ENCODE measurements at regions not wholly inside any gene's neighbourhood (a gene's known extent, or its start where the extent isn't known, plus 50 kb on each side); places are given as distances from the start of the nearest gene placed in this dataset.
"Not testable (repeated sequence)": the region's sequence is repeated elsewhere in the genome, so short reads cannot be mapped to it uniquely, and the experiment has no call there.

DNA sequence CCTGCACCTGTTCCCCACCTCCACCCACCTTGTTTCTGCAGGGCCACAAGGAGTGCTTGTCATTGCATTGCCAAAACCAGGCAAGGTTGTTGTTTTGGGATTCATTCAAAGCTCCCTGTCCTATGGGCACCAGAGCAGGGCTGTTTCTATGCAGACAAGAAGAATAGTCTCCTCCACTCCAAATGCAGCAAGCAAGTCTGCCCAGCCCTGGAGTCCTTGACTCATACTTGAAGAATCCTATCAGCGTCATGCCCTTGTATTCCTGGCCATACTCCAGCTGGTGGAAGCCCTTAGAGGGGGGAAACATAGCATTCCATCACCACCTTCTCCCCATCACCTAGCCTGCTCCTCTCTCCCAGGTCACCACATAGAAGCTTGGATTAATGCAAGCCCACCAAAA is 145.3 kb upstream of the ECI2 start:
- DNase-seq = no peak

DNA sequence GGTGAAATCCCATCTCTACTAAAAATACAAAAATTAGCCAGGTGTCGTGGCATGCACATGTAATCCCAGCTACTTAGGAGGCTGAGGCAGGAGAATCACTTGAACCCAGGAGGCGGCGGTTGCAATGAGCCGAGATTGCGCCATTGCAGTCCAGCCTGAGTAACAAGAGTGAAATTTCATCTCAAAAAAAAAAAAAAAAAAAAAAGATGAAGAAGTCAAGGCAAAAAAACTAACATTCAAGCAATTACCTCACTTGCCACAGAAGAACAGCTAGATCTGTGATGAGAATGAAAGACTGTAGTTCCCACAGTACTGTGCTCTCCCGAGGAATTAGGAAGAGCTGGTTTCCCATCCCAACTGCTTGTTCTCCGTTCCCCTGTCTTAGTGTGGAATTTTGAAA is 144.7 kb upstream of the ECI2 start:
- no peak for DNase-seq

DNA sequence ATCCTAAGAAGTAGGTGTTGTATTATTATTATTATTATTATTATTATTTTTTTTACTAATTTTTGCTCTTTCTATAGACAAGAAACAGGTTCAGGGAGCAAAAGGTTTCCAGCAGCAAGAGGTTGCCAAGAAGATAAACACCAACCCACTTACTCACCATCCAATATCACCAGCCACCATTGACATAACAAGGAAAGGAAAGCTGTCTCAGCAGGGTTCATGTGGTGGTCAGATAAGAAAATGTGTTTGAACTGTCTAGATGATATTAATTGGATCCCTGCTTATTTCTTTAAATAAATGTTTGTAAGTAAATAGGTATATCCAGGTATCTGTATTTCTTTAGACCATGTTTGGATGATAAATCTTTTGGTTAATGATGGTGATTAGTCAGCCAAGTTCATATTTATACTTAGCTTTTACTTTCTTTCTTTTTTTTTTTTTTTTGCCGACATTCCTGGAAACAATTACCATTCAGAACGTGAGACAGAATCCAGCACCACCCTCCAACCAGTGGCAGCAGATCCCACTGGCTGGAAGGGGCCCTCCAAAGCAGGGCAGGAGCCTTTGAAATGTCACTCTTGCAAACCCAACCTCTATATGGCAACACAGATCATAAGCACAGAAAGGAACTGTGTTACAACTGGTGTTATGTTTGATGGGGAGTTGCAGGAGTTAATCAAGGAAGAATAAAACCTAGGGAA is 139.2 kb upstream of the ECI2 start:
- no peak for DNase-seq

DNA sequence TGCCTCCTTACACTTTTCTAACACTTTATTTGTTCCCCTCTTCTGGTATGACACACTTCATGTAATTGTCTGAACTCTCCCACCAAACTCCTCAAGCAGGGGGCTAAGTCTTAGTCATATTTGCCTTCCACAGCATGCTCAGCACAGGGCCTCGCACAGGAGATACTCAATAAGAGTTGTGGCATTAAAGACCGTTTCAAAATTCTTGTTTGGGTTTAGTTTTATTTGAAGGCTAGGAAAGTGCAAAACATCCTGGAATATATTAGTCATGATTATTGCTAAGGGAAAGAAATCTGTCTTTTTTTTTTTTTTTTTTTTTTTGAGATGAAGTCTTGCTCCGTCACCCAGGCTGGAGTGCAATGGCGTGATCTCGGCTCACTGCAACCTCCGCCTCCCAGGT is 137.6 kb upstream of the ECI2 start:
- no peak for DNase-seq

DNA sequence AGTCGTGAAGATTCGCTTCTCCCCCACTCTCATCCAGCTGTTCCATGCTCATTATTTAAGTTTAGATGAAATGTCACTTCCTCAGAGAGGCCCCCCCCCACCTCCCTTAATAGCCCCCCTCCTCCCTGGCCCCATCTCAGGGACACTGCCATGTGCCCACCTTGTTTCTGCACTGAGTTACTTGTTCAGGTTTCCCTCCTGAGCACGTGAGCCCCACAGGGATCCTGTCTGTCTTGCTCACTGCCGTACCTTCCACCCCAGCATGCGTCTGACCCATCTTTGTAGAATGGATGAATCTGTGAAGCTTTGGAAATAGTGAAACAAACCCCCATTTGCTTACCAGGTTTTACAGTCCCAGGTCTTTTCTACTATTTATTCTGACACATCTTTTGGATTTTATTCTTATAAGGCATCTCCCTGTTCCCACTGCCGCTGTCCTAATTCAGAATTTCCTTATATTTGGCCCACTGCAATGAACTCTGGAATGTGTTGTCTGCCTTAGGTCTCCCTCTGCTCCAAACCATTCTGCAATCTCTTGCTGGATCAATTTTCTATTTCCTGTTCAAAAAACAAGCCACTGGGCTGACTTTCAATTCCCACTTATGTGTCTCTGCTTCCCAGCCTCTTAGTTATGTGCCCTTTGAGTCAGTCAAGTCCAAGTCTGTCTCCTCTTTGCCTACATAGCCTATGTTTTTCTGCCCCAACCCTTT is 136.5 kb upstream of the ECI2 start:
- no peak for DNase-seq

DNA sequence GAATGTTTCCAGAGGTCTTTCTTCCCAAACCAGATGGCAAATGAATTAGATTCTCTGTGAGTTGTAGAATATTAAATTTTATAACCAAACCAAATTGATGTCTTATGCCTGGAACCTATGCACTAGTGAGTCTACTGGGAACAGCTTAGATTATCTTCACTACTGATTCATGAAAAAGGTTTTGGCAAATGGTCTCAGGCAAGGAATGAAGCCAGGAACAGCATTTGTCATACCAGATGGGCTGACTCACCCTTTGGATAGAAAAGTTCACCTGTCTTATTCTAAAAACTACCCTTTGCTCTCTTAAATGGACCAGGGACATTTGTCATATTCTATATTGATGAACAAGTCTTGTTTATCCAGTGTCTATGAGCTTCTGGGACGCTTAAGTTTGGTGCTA is 135.4 kb upstream of the ECI2 start:
- no peak for DNase-seq

DNA sequence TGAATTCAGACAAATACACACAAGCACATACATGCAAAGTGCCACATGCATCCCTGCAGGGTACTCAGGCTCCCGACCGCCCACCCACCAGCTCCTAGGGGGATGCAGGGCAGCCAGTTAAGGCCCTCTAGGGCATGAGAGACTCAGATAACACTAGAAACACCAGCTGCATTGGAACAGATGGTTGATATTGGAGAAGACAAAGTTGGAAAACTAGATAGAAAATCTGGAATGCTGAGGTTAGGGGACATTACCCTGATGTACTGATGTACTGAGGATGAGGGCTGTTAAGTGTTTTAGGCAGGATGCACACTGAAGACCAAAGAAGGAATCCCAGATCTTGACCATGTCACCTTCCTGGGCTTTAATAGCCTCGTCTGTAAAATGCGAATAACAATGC is 134.6 kb upstream of the ECI2 start:
- DNase-seq = no peak

DNA sequence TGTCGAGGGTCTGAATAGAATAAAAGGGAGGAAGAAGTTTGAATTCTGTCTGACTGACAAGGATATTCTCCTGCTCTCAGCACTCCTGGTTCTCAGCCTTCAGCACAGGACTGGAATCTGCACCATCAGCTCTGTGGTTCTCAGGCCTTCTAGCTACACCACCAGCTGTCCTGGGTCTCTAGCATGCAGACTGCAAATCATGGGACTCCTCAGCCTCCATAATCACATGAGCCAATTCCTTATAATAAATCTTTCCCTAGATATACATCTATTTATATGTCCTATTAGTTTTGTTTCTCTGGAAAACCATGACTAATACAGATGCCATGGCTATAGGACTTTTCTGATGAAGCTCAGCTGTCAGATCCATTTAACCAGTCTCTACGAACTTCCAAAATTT is 132.8 kb upstream of the ECI2 start:
- DNase-seq = no peak

DNA sequence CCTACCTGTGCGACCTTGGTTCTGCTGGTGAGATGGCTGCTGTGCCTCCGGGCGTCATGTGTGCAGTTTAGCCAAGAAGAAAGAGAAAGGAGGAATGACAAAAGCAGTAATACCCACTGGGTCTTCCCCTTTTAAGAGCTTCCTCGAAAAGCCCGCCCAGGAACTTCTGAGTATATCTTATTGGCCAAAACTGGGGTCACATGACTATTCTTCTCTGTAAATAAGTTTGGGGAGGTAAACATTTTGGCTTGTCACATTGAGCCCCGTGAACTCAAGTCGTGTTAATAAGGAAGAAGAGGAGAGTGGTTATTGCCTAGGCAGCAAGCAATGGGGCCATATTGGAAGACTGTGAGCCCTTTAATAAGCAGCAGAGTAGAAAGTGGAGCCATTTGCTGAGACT is 130.4 kb upstream of the ECI2 start:
- DNase-seq = no peak

DNA sequence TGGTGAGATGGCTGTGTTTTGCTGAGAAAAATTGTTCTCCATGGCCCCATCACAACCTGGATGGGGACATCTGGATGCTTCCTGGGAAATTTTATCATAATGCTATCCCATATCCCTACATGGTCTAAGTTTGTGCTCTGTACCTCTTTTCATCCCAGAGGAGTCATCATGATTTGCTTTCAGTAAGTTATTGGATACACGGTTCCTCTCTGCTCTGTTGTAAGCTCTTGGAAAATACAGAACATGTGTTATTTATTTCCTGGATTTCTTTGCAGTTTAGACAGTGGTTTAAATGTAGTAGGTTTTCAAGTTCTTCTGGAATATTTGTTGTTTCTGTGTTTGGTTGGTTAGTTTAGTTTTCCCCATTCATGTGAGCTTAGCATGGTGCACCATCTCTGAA is 129.2 kb upstream of the ECI2 start:
- no peak for DNase-seq

DNA sequence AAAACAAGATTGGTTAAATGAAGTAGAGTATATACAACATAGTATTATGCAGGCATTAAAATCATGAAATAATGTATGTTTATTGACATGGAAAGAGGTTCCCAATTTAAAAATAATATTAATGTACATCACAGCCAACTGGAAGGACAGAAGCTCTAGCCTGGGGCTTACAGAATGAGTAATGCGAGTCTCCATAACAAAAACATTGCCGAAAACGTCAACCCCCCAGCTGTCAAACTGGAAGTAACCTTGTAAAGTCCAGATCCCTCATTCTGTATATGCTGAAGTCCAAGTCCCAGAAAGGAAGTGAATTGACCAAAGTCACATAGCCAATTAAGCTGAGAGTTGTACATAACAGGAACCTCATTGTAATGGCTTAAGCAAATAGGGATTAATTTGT is 128.7 kb upstream of the ECI2 start:
- DNase-seq = no peak

DNA sequence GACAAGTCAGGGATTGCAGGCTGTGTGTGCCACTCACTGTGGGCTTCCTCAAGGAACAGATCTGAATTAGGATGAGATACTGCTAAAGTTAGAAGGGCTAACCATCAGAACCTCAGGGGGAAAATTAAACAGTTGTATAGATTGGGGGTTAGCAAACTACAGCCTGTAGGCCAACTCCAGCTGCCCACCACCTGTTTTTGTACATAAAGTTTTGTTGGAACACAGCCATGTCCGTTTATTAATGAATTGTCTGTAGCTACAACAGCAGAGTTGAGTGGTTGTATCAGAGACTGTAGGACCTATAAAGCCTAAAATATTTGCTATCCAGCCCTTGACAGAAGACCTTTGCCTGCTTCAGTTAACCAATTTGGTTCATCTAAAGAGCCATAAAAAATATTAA is 127.2 kb upstream of the ECI2 start:
- DNase-seq = no peak

DNA sequence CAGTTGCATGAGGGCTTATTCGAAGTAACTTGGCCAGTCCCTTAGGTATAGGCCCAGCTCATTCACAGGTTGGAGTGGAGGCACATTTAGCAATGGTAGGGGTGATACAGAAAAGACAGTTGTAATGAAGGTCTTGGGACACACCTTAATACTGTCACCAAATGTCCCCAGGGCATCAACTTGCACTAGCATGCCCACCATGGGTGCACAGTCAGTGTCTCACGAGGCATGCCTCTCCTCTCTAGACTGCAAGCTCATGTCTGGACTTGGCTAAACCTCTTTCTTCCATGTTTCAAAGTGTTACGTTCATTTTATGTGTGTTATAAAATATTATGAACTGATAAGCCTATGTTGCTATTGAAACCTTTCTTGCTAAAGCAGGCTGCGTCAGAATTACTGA is 124.0 kb upstream of the ECI2 start:
- DNase-seq = no peak

DNA sequence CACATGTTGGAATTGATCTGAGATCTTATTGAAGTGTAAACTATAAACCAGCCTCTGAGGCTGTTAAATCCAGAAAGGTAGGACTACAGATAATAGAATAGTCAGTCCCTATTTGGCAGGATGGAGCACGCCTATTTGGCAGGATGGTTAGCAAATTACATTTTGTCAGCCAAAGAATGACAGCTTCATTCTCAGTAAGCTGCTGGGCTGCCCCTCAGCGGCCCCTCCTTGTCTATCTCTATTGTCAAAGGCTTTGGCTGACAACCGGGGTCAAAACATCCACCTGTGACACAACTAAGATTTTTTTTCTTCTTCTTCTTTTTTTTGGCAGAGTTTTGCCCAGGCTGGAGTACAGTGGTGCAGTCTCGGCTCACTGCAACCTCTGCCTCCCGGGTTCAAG is 123.4 kb upstream of the ECI2 start:
- DNase-seq = no peak

DNA sequence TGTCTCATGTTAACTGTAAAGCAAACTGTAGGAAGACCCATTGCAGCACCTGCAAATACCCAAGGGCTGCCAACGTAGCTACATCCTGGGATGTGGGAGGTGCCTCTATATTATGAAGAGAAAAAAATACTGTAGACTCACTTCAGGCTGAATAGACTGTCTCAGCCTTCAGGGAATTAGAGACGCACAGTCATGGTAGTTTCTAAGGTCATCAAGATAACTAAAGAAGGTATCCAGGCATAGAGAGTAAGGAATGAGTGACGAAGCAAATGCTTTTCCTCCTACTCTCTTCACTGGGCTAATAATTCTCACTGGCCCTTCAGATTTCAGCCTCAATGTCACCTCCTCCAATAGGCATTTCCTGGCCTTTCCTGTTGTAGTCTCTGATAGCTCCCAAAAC is 121.6 kb upstream of the ECI2 start:
- DNase-seq = no peak

DNA sequence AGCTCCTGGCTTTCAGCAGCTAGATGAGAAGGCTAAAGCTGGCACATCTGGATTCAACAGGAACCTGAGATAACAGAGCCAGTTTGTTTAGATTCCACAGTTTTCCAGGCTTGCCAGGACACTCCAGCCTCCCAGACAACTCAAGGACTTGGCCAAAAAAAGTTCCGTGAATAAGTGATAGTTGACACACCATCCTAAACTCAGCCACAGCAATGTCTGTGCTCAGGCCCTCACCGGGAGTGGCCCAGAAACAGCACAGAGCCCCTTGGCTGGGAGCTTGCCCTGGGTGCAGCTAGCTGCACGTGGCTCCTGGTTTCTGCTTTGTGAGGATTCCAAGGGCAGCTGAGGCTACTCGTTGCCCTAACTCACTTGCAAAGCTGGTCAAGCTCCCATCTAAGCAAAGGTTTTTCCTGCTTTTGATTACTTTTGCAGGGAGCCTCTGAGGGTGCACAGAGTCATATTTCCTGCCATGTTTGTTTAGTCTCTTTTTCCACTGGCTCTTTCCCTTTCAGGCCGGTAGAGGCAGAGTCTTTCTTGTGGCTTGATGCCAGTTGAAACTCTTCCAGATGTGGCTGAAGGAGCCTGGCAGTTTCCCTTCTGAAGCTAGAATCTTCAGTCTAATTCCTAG is 118.3 kb upstream of the ECI2 start:
- DNase-seq = no peak

DNA sequence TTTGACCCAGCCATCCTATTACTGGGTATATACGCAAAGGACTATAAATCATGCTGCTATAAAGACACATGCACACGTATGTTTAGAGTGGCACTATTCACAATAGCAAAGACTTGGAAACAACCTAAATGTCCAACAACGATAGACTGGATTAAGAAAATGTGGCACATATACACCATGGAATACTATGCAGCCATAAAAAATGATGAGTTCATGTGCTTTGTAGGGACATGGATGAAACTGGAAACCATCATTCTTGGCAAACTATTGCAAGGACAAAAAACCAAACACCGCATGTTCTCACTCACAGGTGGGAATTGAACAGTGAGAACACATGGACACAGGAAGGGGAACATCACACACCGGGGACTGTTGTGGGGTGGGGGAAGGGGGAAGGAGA is 117.1 kb upstream of the ECI2 start:
- not testable (repeated sequence) for DNase-seq

DNA sequence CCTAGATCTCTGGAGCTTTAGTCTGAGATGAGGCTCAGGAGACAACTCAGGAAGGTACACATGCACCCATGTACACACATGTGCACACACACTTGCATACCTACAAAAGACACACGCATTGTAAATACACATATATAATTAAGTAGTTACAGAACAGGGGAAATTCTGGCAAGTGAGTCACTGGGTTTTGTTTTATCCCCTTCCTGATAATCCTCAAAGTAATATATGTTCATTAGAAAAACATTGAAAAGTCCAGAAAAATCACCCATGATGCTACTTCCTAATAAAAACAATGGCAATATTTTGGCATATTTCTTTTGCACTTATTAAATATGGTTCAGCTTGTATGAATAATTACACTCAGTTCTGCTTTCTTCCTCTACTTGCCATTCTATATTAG is 115.3 kb upstream of the ECI2 start:
- no peak for DNase-seq

DNA sequence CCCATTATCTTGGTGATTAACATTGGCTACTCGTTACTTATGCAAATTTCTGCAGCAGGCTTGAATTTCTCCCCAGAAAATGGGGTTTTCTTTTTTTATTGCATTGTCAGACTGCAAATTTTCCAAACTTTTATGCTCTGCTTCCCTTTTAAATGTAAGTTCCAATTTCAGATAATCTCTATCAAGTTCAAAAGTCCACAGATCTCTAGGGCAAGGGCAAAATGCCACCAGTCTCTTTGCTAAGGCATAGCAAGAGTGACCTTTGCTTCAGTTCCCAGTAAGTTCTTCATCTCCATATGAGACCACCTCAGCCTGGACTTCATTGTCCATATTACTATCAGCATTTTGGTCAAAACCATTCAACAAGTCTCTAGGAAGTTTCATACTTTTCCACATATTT is 108.5 kb upstream of the ECI2 start:
- DNase-seq = not testable (repeated sequence)

DNA sequence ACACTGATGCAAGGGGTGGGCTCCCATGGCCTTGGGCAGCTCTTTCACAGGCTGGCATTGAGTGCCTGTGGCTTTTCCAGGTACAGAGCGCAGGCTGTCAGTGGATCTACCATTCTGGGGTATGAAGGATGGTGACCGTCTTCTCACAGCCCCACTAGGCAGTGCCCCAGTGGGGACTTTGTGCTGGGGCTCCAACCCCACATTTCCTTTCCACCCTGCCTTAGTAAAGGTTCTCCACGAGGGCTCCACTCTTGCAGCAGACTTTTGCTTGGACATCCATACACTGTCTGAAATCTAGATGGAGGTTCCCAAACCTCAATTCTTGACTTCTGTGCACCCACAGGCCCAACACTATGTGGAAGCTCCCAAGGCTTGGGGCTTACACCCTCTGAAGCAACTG is 107.9 kb upstream of the ECI2 start:
- no peak for DNase-seq

DNA sequence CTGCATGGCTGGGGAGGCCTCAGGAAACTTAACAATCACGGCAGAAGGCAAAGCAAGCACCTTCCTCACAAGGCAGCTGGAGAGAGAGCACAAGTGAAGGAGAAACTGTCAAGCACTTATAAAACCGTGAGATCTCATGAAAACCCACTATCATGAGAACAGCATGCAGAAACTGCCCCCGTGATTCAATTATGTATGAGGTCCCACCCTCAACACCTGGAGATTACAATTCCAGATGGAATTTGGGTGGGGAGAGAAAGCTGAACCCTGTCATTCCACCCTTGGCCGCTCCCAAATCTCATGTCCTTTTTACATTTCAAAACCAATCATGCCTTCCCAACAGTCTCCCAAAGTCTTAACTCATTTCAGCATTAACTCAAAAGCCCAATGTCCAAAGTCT is 107.2 kb upstream of the ECI2 start:
- DNase-seq = no peak

DNA sequence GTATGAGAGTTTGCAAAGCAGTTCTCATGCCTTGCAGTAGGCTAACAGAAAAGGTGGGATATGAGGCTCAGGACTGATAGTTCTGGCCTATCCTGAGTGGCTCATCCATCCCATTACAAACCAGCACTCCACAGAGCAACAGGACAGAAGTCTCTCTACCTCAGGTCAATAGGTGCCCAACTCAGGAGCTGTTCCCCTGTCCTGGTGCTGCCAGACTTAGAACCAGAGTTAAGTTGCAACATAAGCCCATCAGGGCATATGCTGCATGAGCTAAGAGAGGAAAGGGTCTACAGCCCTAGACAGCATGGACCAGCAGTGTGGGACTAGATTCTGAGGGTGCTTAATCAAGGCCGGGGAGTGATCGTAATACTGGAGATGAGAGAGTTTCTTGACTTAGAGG is 104.8 kb upstream of the ECI2 start:
- no peak for DNase-seq

DNA sequence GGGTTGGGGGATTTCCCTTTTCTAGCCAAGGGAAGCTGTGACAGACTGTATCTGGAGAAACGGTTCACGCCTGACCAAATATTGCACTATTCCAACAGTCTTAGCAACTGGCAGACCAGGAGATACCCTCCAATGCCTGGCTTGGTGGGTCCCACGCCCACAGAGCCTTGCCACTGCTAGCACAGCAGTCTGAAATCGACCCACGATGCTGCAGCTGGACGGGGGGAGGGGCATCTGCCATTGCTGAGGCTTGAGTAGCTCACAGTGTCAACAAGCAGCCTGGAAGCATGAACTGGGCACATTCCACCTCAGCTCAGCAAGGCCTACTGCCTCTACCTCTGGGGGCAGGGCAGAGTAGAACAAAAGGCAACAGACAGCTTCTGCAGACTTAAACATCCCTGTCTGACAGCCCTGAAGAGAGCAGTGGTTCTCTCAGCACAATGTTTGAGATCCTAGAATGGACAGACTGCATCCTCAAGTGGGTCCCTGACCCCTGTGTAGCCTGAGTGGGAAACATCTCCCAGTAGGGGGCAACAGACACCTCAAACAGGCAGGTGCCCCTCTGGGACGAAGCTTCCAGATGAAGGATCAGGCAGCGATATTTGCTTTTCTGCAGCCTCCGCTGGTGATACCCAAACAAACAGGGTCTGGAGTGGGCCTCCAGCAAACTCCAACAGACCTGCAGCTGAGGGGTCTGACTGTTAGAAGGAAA is 89.9 kb upstream of the ECI2 start:
- DNase-seq = no peak

Data from activated naive CD4-positive, alpha-beta T cell (primary cell).